D721Med (cell line): ENCODE measurements at regions not wholly inside any gene's neighbourhood (a gene's known extent, or its start where the extent isn't known, plus 50 kb on each side); places are given as distances from the start of the nearest gene placed in this dataset.

ENCODE experiments used
- DNase-seq: peaks from one replicate; pipeline ENCODE4 v3.0.0; 2011; ENCODE audit warnings: low spot score; ENCODE audit not compliant: insufficient read length
- FAIRE-seq: peaks from 2 replicates; lab custom pipeline; 2011; peaks lifted over from hg19 to GRCh38; lab: Jason Lieb, UNC
- TF ChIP-seq, protein P1 (sequence below): IDR thresholded peaks from 2 replicates; pipeline ENCODE4 v1.5.1; 2012; ENCODE audit warnings: mild to moderate bottlenecking, control low read depth; ENCODE audit not compliant: insufficient read depth; ENCODE audit errors: missing control alignments

GRCh38 chr6:90413867-90414266 is 117.2 kb upstream of the BACH2 start:
- FAIRE-seq (no peak), DNase-seq (no peak)
- TF ChIP-seq, protein P1, sequence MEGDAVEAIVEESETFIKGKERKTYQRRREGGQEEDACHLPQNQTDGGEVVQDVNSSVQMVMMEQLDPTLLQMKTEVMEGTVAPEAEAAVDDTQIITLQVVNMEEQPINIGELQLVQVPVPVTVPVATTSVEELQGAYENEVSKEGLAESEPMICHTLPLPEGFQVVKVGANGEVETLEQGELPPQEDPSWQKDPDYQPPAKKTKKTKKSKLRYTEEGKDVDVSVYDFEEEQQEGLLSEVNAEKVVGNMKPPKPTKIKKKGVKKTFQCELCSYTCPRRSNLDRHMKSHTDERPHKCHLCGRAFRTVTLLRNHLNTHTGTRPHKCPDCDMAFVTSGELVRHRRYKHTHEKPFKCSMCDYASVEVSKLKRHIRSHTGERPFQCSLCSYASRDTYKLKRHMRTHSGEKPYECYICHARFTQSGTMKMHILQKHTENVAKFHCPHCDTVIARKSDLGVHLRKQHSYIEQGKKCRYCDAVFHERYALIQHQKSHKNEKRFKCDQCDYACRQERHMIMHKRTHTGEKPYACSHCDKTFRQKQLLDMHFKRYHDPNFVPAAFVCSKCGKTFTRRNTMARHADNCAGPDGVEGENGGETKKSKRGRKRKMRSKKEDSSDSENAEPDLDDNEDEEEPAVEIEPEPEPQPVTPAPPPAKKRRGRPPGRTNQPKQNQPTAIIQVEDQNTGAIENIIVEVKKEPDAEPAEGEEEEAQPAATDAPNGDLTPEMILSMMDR = no peak

GRCh38 chr6:90413396-90413795 is 116.8 kb upstream of the BACH2 start:
- DNase-seq = no peak
- TF ChIP-seq, protein P1 = no peak
- no peak for FAIRE-seq

GRCh38 chr6:90412538-90413369 is 116.1 kb upstream of the BACH2 start:
- no peak for FAIRE-seq
- DNase-seq = no peak
- TF ChIP-seq, protein P1 = no peak

DNA sequence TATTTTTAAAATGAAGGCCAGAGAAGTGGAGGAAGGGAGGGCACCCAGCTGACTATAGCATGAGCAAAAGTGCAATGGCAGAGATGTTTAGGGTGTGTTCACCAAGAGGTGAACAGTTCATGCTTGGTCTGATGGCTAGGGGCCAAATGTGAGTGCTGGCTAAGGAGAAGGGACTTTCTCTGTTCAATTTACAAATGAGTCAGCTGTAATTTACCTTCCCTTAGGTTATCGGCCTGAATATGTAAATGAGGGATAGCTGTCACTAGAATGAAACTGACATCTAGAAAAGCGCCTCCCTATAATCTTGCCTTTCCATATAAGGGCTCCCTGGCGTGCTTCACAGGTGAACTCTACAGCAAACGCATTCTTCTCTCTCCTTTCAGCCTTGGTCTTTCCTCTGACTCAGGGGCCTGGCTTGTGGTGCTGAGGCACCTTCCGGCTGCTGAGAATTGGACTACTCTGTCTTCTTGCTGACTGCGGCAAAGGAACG is 114.7 kb upstream of the BACH2 start:
- no peak for FAIRE-seq

DNA sequence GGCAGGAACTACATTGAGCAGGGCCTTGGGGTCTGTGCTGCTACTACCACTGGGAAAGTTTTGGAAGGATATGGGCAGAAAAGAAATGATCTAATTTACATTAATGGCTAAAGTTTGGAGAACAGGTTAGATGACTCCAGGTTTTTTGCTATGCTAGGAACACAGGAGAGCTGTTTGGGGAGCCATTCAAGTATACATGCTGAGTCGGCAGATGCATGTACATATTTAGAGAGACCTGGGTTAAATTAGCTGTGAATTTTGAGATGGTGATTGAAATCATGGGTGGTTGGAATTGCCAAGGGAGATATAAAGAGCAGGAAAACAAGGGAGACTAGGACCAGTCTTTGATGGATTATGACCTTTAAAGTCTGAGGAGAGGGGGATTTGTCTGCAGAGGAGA is 113.1 kb upstream of the BACH2 start:
- DNase-seq (no peak), FAIRE-seq (no peak)
- TF ChIP-seq, protein P1 = no peak

More for the DNA sequence above, 114.7 kb upstream of the BACH2 start:
- DNase-seq = no peak
- TF ChIP-seq, protein P1 = no peak

GRCh38 chr6:90406957-90407356 is 110.3 kb upstream of the BACH2 start:
- no peak for FAIRE-seq
- TF ChIP-seq, protein P1 = no peak
- no peak for DNase-seq

DNA sequence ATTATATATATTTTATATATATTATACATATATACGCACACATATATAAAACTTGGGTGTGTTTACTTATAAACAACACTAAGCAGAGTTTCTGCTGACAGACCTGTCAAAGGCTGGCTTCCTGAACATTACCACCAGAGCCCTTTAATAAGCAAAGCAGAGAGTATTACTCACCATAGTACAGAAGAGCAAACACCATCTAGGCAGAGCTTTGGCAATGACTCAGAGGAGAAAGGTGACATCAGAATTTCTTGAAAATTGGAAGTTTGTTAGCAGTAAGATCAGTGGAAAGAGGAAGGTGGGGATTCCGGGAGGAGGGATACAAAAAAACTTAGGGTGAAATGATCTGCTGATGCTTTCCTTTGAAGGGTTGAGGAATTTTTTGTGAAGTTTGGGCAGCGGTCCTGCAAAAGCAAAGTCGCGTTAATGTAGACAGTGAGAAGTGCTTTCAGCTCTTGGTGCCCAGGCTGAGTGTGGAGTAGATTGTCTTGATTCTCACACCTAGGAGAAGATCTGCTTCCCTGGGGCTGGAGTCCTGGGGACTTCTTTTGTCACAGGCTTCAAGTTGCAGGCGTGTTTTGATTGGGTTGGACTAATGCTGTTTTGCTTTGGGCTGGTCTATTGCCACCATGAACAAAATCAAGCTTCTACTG is 109.6 kb upstream of the BACH2 start:
- DNase-seq = no peak
- no peak for FAIRE-seq
- TF ChIP-seq, protein P1 = no peak
